ENCODE measurements at regions not wholly inside any gene's neighbourhood (a gene's known extent, or its start where the extent isn't known, plus 50 kb on each side); places are given as distances from the start of the nearest gene placed in this dataset.

DNA sequence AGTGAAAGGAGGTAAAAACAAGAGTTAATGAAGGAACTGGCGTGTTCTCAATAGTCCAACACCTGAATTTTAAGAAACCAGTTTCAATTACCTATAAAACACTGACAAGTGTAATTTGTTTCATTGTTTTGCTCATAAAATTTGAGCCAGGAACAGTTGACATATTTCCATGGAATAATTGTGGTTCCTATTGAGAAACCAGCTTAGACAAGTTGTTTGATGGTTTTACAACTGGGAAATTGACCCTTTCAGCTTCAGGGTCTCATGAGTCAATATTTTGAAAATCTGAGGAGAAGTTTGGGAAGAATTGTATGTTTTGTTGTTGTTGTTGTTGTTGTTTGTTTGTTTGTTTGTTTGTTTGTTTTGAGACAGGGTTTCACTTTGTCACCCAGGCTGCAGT, 69.1 kb upstream of the GADD45A start:
- no peak for DNase-seq (ENCODE audit: low spot score)

DNA sequence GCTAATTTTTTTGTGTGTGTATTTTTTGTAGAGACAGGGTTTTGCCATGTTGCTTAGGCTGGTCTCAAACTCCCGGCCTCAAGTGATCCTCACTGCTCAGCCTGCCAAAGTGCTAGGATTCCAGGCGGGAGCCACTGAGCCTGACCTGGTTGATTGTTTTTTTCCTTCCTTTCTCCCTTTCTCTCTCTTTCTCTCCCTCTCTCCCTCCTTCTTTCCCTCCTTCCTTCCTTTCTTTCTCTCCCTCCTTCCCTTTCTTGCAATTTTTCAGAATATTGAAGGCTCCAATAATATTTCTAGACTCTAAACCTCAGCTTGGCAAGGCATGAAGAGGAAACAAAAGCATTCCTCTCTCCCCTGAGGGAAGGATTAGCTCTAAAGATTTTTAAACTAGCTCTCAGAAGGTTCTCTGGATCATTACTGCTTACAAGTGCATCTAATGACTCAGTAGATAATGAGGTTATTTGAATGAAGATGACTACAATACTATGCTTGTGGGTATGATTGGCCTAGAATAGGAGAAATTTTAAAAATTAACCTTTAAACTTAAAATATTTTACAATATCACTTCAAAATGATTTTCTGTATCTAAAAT, 68.5 kb upstream of the GADD45A start:
- DNase-seq (ENCODE audit: low spot score): no peak

DNA sequence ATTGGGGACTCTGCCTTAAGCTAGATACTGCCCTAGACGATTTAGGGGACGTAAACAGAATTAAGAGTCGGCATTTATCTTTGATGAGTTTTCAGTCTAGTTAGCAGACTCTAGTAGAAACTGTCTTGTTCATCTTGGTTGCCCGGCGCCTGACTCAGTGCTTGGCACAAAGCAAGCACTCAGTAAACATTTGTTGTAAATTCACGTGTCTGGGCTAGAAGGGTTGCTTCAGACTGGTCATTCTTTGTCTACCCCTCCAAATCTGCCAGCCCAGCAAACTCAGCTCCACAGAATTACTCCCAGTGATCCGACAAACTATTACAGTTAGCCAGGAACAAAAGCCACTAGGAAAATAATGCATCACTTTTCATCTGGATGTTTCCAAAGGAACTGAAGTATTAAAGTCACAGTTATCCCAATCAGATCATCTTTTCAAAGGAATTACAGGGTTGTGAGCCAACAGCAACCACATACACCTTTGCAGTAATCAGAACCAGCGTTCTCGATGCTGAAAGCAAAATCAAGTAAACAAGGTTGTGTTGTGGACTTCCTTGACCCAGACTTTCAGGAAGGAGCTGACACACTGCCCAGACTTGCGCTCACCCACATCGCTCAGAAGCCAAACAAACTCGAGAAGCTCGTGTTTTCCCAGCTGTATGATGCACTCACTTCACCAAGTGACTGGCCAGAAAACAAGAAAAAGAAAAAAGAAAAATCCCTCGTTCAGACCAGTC, 66.5 kb upstream of the GADD45A start:
- DNase-seq (ENCODE audit: low spot score): no peak

DNA sequence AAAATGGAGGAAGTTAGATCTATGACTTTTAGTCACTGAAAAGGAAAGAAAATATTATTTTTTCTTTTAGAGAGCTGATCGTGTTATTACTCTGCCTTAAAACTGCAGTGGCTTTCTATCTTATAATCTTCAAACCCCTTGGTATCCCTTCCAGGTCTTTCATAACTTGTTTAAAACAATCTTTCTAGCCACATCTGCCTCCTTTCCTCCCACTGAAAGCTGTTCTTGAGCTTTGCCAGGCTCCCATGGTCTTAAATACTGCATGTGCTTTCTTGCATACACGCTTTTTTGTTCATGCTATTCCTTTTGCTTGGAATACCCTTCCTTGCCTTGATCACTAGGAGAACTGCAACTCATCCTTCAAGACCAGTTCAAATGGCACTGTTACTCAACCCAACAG, 65.9 kb upstream of the GADD45A start:
- DNase-seq (ENCODE audit: low spot score): no peak

DNA sequence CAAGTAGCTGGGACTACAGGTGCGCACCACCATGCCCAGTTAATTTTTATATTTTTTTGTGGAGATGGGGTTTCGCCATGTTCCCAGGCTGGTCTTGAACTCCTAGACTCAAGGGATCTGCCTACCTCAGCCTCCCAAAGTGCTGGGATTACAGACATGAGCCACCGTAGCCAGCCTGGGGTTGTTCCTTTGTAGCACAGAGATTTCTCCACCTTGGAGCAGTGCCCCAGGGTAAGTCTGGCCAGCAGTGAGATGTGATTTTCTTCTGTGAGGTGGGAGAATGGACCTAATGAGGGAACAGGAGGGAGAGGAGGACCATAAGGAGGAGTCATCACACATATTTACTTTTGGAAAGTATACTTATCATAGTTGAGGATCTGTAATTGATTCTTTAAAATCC, 61.1 kb upstream of the GADD45A start:
- DNase-seq (ENCODE audit: low spot score): no peak

DNA sequence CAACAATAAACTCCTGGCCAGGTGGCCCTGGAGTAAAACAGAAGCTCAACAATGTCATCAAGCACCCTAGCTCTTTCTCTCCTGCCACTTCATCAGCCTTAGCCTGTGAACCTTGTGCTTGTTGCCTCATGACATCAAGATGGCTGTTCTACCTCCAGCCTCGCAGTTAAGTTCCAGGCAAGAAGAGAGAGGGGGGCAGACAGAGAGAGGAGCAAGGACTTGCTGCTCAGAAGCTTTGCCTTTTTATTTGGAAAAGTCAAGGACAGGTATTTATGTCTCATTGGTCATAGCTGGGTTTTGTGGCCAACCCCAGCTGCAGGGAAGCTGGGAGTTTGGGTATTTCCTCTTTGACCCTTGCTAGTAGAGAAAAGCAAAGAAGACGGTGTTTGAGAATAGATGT, 60.3 kb upstream of the GADD45A start:
- no peak for DNase-seq (ENCODE audit: low spot score)

DNA sequence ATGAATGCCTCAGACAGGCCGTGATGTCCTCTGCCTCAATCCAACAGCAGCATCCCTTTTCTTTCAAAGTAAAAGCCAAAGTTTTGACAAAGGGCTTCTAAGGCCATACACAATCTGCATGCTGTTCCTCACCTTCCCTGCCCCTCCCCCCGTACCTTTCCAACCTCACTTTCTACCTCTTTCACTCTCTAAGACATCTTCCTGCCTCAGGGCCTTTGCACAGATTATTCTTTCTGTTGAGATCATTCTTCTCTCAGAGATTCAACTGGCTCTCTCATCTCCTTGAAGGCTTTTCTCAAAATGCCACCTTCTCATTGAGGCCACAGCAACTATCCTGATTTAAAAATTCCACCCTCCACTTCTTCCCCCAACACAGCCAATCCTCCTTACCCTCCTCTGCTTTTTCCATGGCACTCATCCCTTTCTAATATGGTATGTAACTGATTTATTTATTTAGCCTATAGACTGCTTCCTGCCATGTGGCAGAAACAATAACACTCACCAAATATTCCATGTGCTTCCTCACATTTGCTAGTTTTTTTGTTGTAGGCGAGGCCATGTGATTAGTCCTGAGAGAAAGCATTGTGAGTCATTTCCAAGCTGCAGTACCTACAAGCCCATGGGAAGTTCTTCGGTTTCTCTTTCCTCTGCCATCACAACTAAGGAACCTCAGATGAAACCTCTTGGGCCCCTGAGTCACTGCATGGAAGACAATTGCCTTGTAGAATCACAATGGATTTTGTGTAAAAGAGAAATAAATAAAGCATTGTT, 58.7 kb upstream of the GADD45A start:
- DNase-seq (ENCODE audit: low spot score): no peak

DNA sequence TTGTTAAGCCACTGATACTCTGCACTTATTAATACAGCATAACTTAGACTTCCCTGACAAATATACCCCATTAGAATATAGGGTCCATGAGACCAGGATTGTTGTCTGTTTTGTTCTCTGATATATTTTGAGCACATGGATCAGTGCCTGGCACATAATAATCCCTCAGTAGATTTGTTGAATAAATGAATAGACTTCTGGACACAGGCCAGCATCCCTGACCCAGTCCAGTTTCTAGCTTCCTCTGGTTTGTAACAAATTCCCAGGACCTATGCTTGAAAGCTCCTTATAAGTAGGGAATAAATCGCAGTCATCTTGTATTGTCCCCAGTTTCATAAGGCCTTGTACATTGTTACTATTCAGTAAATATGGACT, 58.2 kb upstream of the GADD45A start:
- no peak for DNase-seq (ENCODE audit: low spot score)

DNA sequence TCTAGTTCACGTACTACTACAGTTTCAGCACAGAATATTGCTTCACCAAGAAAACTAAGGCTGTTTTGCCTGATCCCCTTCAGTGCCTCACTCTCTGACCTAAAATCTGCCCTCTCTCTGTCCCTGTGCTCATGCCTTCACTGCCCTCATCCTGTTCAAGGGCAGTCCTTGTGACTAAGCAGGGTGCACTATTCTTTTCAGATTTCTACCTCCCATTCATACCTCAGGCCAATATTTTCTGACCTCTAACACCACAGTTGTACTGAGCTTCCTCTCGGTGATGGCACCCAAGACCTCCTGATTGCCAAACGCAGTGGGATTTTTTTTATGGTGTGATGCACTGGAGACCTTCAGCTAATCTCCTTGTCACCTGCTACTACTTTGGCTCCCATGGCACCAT, 57.7 kb upstream of the GADD45A start:
- DNase-seq (ENCODE audit: low spot score): no peak

DNA sequence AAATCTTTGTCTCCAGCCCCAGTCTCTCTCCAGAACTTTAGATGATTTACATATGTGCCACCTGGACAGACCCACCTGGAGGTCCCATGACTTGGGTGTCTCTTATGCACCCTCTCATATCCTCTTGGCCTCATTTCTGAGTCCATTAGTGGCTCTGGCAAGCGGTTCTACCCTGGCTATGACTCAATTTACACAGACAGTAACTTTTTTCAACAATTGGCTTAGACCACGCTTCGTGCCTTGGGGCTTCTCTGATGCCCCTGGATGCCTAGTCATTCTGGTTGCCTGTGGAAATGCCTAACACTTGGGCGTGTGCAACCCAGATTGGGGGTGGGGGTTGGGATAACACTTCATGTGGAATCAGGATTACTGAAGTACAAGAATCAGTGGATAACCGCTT, 57.1 kb upstream of the GADD45A start:
- no peak for DNase-seq (ENCODE audit: low spot score)

DNA sequence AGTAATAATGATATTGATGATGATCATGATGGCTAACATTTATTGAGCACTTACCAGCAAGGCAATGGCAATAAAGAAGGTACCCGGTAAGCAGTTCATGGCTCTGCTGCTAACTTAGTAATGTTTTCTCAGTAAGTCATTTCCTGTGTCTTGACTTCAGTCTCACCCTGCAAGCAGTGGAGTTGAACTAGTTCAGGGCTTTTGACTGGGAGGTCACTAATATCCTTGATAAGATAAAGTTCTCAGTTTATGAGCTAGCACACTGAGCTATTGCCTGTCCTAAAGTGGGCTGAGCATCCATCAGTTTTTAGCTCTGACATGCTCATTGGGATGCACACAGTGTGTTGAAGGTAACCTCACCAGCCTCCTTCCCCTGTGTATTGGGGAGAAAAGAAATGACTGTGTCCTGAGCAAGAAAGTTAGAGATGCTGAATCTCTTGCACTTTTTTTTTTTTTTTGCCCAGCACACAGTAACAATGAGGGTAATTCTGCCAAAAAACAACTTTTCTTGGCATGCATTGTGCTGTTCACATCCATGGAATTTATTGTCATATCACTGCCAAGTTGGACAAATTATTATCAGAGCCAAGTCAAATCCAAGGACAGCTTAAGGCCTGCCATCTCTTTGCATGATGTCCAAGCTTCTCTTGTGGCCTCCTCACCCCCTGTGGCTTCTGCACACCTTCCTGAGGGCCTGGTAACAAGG, 55.5 kb upstream of the GADD45A start:
- no peak for DNase-seq (ENCODE audit: low spot score)

DNA sequence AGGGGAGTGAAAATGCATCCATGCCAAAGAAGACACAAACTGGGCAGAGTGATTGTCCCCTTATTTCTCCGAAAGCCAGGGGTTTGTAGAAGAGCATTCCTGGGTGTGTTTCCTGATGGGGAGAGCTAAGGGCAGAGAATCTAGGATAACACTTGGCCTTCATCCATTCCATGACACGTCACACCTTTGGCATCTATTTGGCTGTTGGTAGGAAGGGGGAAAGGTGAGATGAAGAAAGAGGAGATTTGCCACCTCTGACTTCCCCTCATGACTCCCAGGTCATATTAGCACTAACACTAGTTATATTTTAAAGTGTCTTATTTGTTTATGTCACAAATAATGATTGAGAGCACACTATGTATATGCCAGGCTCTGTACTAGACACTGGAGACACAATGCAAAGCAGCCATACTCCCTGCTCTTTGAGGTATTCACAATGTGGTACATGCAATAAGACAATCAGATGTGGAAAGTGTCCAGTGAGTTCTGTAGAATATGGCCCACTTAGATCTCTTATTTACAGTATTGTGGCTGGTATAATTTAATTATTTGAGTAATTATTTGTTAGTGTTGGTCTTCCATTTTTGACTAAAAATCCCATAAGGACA, 54.5 kb upstream of the GADD45A start:
- DNase-seq (ENCODE audit: low spot score): no peak

DNA sequence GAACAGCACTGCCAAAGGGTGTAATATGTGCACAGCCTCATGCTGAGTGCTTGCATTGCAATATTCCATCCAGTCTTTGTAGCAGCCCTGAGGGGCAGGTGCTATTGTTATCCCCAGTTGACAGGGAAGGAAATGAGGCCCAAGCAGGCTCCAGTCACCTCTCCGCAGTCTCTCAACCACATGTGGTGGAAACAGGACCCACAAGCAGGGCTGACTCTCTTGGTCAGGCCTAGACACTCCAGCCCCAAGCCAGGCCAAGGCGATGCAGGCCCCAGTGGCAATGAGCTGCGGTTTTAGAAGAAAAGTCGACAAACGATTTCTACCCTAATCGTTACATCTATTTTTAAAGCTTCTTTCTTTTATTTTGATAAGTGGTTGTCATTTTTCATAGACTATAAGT, 52.6 kb upstream of the GADD45A start:
- DNase-seq (ENCODE audit: low spot score): no peak

DNA sequence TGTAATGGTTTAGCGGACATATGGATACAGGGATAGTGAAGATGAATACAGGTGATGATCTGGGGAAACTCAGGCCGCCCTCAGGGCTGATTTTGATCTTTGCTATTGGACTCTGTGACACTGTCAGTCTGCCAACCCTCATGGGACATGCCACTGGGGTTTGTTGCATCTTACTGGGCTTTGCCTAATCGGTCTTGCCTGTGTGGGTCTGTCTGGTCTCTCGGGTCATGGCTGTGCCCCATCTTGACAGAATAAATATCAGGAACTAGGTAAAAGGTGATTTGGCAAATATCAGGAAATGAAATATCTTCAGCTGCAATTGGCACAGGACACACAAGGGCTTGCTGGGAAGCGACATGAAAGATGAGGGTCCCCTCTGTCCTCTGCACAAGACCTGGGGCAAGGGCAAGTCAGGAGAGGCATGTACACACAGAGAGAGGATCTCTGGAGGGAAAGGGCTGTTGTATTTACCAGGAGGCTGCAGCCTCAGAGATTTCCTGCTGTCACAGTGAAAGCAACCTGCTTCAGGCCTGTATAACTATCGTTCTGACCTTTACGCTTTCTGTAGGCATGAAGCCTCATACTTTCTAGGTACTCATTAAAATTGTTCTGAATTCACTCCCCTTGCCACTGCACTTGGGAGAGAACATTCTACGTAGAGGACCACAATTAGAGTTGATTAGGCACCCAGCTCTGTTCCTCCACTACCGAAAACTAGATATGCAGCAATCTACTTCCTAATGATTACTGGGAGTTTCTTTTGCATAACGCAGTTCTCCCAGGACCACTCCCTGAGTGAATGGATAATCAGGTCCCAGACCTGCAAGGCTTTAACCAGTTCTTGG, 52.0 kb upstream of the GADD45A start:
- no peak for DNase-seq (ENCODE audit: low spot score)

DNA sequence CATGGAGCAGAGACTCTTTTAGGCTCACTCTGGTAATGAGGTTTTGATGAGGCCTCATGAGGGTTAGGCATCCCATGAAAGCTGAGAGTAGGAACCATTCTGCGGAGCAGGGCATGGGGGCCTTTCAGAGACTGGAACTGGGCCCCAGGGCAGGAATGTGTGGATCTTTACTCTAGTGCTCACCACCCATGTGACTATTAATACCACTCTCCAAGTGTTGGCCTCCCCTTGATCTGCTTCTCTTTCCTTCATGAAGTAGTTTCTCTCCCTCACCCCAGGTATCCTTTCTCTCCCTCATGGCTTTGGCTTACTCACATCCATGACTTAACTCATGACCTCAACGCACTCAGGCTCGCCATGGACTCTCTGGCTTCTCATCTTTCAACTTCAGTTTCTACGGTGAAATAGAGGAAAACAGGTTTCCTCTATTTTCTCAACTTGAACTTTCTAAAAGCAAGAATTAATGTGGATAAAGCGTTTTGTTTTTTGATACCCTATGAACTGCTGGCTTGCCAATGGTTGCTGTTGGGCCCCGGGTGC, 50.5 kb upstream of the GADD45A start:
- DNase-seq (ENCODE audit: low spot score): no peak

DNA sequence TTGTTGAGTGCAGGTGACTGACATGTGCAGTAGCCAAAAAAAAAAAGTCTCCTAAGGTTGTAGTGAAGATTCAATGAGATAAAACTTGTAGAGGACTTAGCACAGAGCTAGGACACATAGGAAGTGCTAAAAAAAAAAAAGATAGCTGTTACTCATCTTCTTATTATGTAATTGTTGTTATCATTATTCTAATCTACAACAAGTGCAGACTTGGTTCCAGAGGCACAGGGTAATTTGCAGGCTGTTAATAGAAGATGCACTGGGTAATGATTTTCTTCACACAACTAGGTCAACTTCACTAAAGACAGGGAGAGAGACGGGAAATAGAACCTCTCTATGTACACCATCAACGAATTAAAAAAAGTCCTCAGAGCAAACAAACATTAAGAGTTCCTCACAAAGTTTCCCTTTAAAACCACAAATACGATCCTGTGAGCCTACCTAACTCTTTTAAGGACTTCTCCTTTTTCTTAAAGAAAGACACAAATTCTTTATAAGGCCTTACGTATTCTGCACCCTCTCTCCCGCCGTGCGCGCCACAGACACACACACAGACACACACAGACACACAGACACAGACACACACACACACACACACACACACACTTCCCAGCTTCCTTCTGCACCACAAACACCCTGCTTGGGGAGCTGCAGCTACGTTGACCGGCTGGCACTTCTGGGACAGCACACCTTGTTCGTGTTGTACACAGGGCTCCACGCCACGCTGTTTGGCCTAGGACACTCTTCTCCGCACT, 49.8 kb upstream of the GADD45A start:
- DNase-seq (ENCODE audit: low spot score): no peak

Measured in CD4-positive, alpha-beta T cell treated with Interleukin-15 for 4 hours (primary cell).